ENCODE measurements at regions not wholly inside any gene's neighbourhood (a gene's known extent, or its start where the extent isn't known, plus 50 kb on each side); places are given as distances from the start of the nearest gene placed in this dataset.

- Histone ChIP-seq H2AFZ (ENCODE audit: low read depth, low read length) (no peak overlapping the region), H3K4me1 (ENCODE audit: insufficient read depth, low read length) (no peaks in the 10 kb centered on the region), H3K27me3 (ENCODE audit: insufficient read depth, low read length, poor library complexity) (no peaks in the 10 kb centered on the region), H4K20me1 (ENCODE audit: insufficient read depth, low read length) (no peaks in the 10 kb centered on the region), H3K36me3 (ENCODE audit: insufficient read depth, low read length) (no peaks in the 10 kb centered on the region), H3K4me3 (ENCODE audit: low read depth in 1 of 2, low read length in 2 of 2) (no peak overlapping the region), H3K4me2 (ENCODE audit: insufficient read depth, low read length) (no peak overlapping the region), H3K9me3 (ENCODE audit: insufficient read depth, low read length, severe bottlenecking) (no peaks in the 10 kb centered on the region), H3K27ac (ENCODE audit: low read length) (no peak overlapping the region), H3K79me2 (ENCODE audit: insufficient read depth, low read length) (no peaks in the 10 kb centered on the region), H3K9ac (ENCODE audit: low read depth, low read length) (no peak overlapping the region)
- TF ChIP-seq CTCF (IDR thresholded peaks at IDR 0.05; ENCODE audit: borderline replicate concordance, extremely low read depth, low read length, poor library complexity, severe bottlenecking) (no peak), EZH2 (IDR thresholded peaks at IDR 0.05; ENCODE audit: borderline replicate concordance, low read depth, low read length, severe bottlenecking) (no peak)
- no peak for DNase-seq
- ATAC-seq (ENCODE audit: insufficient read depth, low read depth): no peak
These were observed 710.7 kb upstream of the PTPRD start for GRCh38 chr9:11323457-11323856.

GRCh38 chr9:11326231-11326630 is 713.4 kb upstream of the PTPRD start:
- Histone ChIP-seq H3K9me3 (ENCODE audit: insufficient read depth, low read length, severe bottlenecking) (no peaks in the 10 kb centered on the region), H3K36me3 (ENCODE audit: insufficient read depth, low read length) (no peaks in the 10 kb centered on the region), H3K79me2 (ENCODE audit: insufficient read depth, low read length) (no peaks in the 10 kb centered on the region), H3K27ac (ENCODE audit: low read length) (no peak overlapping the region), H3K27me3 (ENCODE audit: insufficient read depth, low read length, poor library complexity) (no peaks in the 10 kb centered on the region), H4K20me1 (ENCODE audit: insufficient read depth, low read length) (no peaks in the 10 kb centered on the region), H3K9ac (ENCODE audit: low read depth, low read length) (no peak overlapping the region), H3K4me2 (ENCODE audit: insufficient read depth, low read length) (no peak overlapping the region), H3K4me3 (ENCODE audit: low read depth in 1 of 2, low read length in 2 of 2) (no peak overlapping the region), H2AFZ (ENCODE audit: low read depth, low read length) (no peak overlapping the region), H3K4me1 (ENCODE audit: insufficient read depth, low read length) (no peaks in the 10 kb centered on the region)
- TF ChIP-seq EZH2 (IDR thresholded peaks at IDR 0.05; ENCODE audit: borderline replicate concordance, low read depth, low read length, severe bottlenecking) (no peak), CTCF (IDR thresholded peaks at IDR 0.05; ENCODE audit: borderline replicate concordance, extremely low read depth, low read length, poor library complexity, severe bottlenecking) (no peak)
- DNase-seq (no peak), ATAC-seq (ENCODE audit: insufficient read depth, low read depth) (no peak)

DNA sequence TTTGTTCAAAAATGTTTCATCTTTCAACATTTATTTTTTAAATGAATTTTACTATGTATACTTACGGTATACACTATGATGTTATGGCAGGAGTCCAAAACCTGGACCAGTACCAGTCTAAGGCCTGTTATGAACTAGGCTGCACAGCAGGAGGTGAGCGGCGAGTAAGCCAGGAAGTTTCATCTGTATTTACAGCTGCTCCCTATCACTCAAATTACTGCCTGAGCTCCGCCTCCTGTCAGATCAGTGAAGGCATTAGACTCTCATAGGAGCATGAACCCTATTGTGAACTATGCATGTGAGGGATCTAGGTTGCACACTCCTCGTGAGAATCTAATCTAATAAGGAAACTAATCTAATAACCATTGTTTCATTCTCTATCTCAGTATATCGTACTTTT is 715.5 kb upstream of the PTPRD start:
- ATAC-seq (ENCODE audit: insufficient read depth, low read depth) (no peak), DNase-seq (no peak)
- no peaks in the 10 kb centered on the region for H4K20me1 ChIP-seq (ENCODE audit: insufficient read depth, low read length)
- no peaks in the 10 kb centered on the region for H3K27me3 ChIP-seq (ENCODE audit: insufficient read depth, low read length, poor library complexity)
- no peak overlapping the region for H3K27ac ChIP-seq (ENCODE audit: low read length)
- H3K36me3 ChIP-seq (ENCODE audit: insufficient read depth, low read length): no peaks in the 10 kb centered on the region
- no peaks in the 10 kb centered on the region for H3K9me3 ChIP-seq (ENCODE audit: insufficient read depth, low read length, severe bottlenecking)
- H3K79me2 ChIP-seq (ENCODE audit: insufficient read depth, low read length): no peaks in the 10 kb centered on the region
- no peak overlapping the region for H3K4me2 ChIP-seq (ENCODE audit: insufficient read depth, low read length)
- TF ChIP-seq EZH2 (IDR thresholded peaks at IDR 0.05; ENCODE audit: borderline replicate concordance, low read depth, low read length, severe bottlenecking) (no peak), CTCF (IDR thresholded peaks at IDR 0.05; ENCODE audit: borderline replicate concordance, extremely low read depth, low read length, poor library complexity, severe bottlenecking) (no peak)
- H3K9ac ChIP-seq (ENCODE audit: low read depth, low read length): no peak overlapping the region
- no peak overlapping the region for H2AFZ ChIP-seq (ENCODE audit: low read depth, low read length)
- H3K4me3 ChIP-seq (ENCODE audit: low read depth in 1 of 2, low read length in 2 of 2): no peak overlapping the region
- H3K4me1 ChIP-seq (ENCODE audit: insufficient read depth, low read length): no peaks in the 10 kb centered on the region

DNA sequence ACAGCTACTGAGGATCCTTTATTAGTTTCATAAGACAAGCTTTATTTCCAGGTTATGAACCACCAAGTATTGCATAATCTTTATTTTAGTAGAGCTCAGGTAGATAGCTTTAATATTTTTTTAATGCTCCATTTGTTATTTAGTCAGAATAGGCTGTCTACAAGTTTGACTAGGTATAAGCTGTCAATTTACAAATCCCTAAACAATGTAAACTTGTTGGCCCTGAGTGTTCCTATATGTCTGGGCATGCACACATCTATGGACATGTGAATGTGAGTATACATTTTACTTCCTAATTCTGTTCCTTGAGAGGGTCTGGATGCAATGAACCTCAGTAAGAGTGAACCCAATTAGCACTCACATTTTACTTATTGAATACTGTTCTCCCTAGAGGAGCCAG is 722.2 kb upstream of the PTPRD start:
- no peak for DNase-seq
- H3K9me3 ChIP-seq (ENCODE audit: insufficient read depth, low read length, severe bottlenecking): no peaks in the 10 kb centered on the region
- H3K27me3 ChIP-seq (ENCODE audit: insufficient read depth, low read length, poor library complexity): no peaks in the 10 kb centered on the region

More for the DNA sequence above, 722.2 kb upstream of the PTPRD start:
- no peak overlapping the region for H3K4me2 ChIP-seq (ENCODE audit: insufficient read depth, low read length)
- no peak overlapping the region for H3K9ac ChIP-seq (ENCODE audit: low read depth, low read length)
- no peaks in the 10 kb centered on the region for H4K20me1 ChIP-seq (ENCODE audit: insufficient read depth, low read length)
- no peaks in the 10 kb centered on the region for H3K4me1 ChIP-seq (ENCODE audit: insufficient read depth, low read length)
- no peaks in the 10 kb centered on the region for H3K79me2 ChIP-seq (ENCODE audit: insufficient read depth, low read length)
- H3K27ac ChIP-seq (ENCODE audit: low read length): no peak overlapping the region
- TF ChIP-seq CTCF (IDR thresholded peaks at IDR 0.05; ENCODE audit: borderline replicate concordance, extremely low read depth, low read length, poor library complexity, severe bottlenecking) (no peak), EZH2 (IDR thresholded peaks at IDR 0.05; ENCODE audit: borderline replicate concordance, low read depth, low read length, severe bottlenecking) (no peak)
- no peaks in the 10 kb centered on the region for H3K36me3 ChIP-seq (ENCODE audit: insufficient read depth, low read length)
- ATAC-seq (ENCODE audit: insufficient read depth, low read depth): no peak
- H3K4me3 ChIP-seq (ENCODE audit: low read depth in 1 of 2, low read length in 2 of 2): no peak overlapping the region
- H2AFZ ChIP-seq (ENCODE audit: low read depth, low read length): no peak overlapping the region
